ELR (cell line): ENCODE measurements at regions not wholly inside any gene's neighbourhood (a gene's known extent, or its start where the extent isn't known, plus 50 kb on each side); places are given as distances from the start of the nearest gene placed in this dataset.
"Not testable (repeated sequence)": the region's sequence is repeated elsewhere in the genome, so short reads cannot be mapped to it uniquely, and the experiment has no call there.

Experiments used
- DNase-seq: peaks from one replicate; pipeline ENCODE4 v3.0.0-alpha.2; 2015; ENCODE audit warnings: low read depth

GRCh38 chr2:64918220-64918886 lies 70.8 kb upstream of the SLC1A4 start:
- DNase-seq = no peak

- DNase-seq = no peak
These were observed 69.9 kb upstream of the SLC1A4 start for GRCh38 chr2:64919261-64919660.

GRCh38 chr2:64922482-64923384 lies 66.5 kb upstream of the SLC1A4 start:
- DNase-seq = no peak

GRCh38 chr2:64923385-64923710 lies 65.9 kb upstream of the SLC1A4 start:
- DNase-seq = no peak

GRCh38 chr2:64924170-64924934 lies 64.8 kb upstream of the SLC1A4 start:
- DNase-seq = no peak

GRCh38 chr2:64925930-64926722 lies 63.1 kb upstream of the SLC1A4 start:
- not testable (repeated sequence) for DNase-seq

GRCh38 chr2:64928813-64929212 lies 60.4 kb upstream of the SLC1A4 start:
- DNase-seq = no peak

- DNase-seq = no peak
These were observed 59.9 kb upstream of the SLC1A4 start for GRCh38 chr2:64929333-64929732.

GRCh38 chr2:64930258-64930671 lies 58.9 kb upstream of the SLC1A4 start:
- DNase-seq = no peak

GRCh38 chr2:64931246-64932115 lies 57.7 kb upstream of the SLC1A4 start:
- no peak for DNase-seq

GRCh38 chr2:64932116-64932370 lies 57.2 kb upstream of the SLC1A4 start:
- no peak for DNase-seq

- DNase-seq = no peak
These were observed 56.6 kb upstream of the SLC1A4 start for GRCh38 chr2:64932371-64933216.

- no peak for DNase-seq
These were observed 54.7 kb upstream of the SLC1A4 start for GRCh38 chr2:64934530-64934929.

- no peak for DNase-seq
These were observed 52.4 kb upstream of the SLC1A4 start for GRCh38 chr2:64936809-64937208.

- not testable (repeated sequence) for DNase-seq
These were observed 51.9 kb upstream of the SLC1A4 start for GRCh38 chr2:64937314-64937686.

- no peak for DNase-seq
These were observed 51.3 kb upstream of the SLC1A4 start for GRCh38 chr2:64937687-64938491.

- no peak for DNase-seq
These were observed 50.5 kb upstream of the SLC1A4 start for GRCh38 chr2:64938607-64939285.

GRCh38 chr2:64939332-64939917 lies 49.8 kb upstream of the SLC1A4 start:
- DNase-seq = no peak
